Transverse colon (tissue), 4 donors: ENCODE measurements at regions not wholly inside any gene's neighbourhood (a gene's known extent, or its start where the extent isn't known, plus 50 kb on each side); places are given as distances from the start of the nearest gene placed in this dataset.

Experiments
- EP300 ChIP-seq: sonication (generic); formaldehyde crosslinking; IDR thresholded peaks from one replicate; pipeline ENCODE4 v1.6.1; 2017; ENCODE audit warnings: antibody characterized with exemption, low read depth
- POLR2A ChIP-seq: fragments of 450-650 bp; IDR thresholded peaks from one replicate; pipeline ENCODE4 v1.6.1; 2016; ENCODE audit warnings: antibody characterized with exemption, mild to moderate bottlenecking, moderate library complexity
- POLR2AphosphoS5 ChIP-seq, 3 donors: sonication (generic); formaldehyde crosslinking; IDR thresholded peaks; one replicate each; pipeline ENCODE4 v1.6.1; 2016; ENCODE audit warnings: antibody characterized with exemption in 3 of 3
- TF ChIP-seq, protein P1 (sequence below), 5 experiments: fragments of 200-600 bp in 3 of 5; fragments of 450-650 bp in 2 of 5; sonication (generic) in 3 of 5; IDR thresholded peaks; 1 replicate in 2 of 5; 2 replicates in 3 of 5; pipeline ENCODE4 v1.5.1; 2016 to 2017; ENCODE audit warnings: antibody characterized with exemption in 5 of 5, inconsistent platforms in 3 of 5, mild to moderate bottlenecking in 2 of 5, moderate library complexity in 1 of 5

DNA sequence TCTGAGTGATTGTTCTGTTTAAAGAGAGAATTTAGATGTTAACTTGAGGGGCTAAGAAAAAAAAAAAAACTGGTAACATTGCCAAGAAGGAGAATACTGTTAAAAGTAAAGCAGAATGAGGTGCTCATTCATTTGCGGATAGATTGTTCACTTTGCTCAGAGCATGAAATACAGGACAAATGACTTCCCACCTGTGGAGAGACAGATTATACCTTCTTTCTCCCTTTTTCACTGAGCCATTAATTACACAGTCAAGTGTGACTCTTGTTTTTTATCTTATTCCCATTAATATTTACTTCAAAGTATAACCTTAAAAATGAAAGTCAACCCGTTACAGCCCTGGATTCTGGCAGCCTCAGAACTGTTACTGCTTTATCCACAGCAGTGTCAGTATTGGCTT, 264.5 kb downstream of the TAF11L14 start:
- TF ChIP-seq POLR2AphosphoS5 (IDR thresholded peaks at IDR 0.05) (no peak), POLR2A (no peak), EP300 (no peak)
- TF ChIP-seq, protein P1, sequence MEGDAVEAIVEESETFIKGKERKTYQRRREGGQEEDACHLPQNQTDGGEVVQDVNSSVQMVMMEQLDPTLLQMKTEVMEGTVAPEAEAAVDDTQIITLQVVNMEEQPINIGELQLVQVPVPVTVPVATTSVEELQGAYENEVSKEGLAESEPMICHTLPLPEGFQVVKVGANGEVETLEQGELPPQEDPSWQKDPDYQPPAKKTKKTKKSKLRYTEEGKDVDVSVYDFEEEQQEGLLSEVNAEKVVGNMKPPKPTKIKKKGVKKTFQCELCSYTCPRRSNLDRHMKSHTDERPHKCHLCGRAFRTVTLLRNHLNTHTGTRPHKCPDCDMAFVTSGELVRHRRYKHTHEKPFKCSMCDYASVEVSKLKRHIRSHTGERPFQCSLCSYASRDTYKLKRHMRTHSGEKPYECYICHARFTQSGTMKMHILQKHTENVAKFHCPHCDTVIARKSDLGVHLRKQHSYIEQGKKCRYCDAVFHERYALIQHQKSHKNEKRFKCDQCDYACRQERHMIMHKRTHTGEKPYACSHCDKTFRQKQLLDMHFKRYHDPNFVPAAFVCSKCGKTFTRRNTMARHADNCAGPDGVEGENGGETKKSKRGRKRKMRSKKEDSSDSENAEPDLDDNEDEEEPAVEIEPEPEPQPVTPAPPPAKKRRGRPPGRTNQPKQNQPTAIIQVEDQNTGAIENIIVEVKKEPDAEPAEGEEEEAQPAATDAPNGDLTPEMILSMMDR (IDR thresholded peaks at IDR 0.05) = no peak
